ENCODE measurements at regions not wholly inside any gene's neighbourhood (a gene's known extent, or its start where the extent isn't known, plus 50 kb on each side); places are given as distances from the start of the nearest gene placed in this dataset.

- no peak for TF ChIP-seq CTCF (IDR thresholded peaks at IDR 0.05; ENCODE audit: low read depth, low read length, missing input control)
- no peak for TF ChIP-seq ZBTB33 (IDR thresholded peaks at IDR 0.05)
- TF ChIP-seq JUND (IDR thresholded peaks at IDR 0.05), result no peak
- no peak for TF ChIP-seq TAF1 (conservative IDR thresholded peaks at IDR 0.05)
Observed at GRCh38 chr22:26115266-26115665, 54.0 kb upstream of the SEZ6L start.

Data from liver (tissue), 3 donors.